Stomach (tissue), 8 donors: ENCODE measurements at regions not wholly inside any gene's neighbourhood (a gene's known extent, or its start where the extent isn't known, plus 50 kb on each side); places are given as distances from the start of the nearest gene placed in this dataset.

Source experiments
- DNase-seq, 2 donors: peaks; one replicate each; pipeline versions ENCODE4 v3.0.0 to v3.0.0-alpha.2; 2013 to 2019
- H3K27ac ChIP-seq, 5 donors: fragments of 200-600 bp in 4 of 5; sonication (generic) in 4 of 5; one replicate each; pipeline ENCODE4 v1.5.1; 2013 to 2019; ENCODE audit warnings: mild to moderate bottlenecking in 1 of 5, moderate library complexity in 1 of 5
- H3K27me3 ChIP-seq, 3 donors: fragments of 200-600 bp; sonication (generic); one replicate each; pipeline ENCODE4 v1.5.1; 2017 to 2019; ENCODE audit warnings: mixed run types in 1 of 3
- H3K36me3 ChIP-seq, 4 donors: fragments of 200-600 bp; sonication (generic); 1 replicate in 3 of 4; 2 replicates in 1 of 4; pipeline ENCODE4 v1.5.1; 2016 to 2019
- H3K4me1 ChIP-seq, 4 donors: fragments of 200-600 bp; sonication (generic); one replicate each; pipeline ENCODE4 v1.5.1; 2016 to 2019
- H3K4me3 ChIP-seq, 4 donors: fragments of 200-600 bp; sonication (generic) in 3 of 4; one replicate each; pipeline ENCODE4 v1.5.1; 2016 to 2019; ENCODE audit warnings: mild to moderate bottlenecking in 1 of 4
- H3K9me3 ChIP-seq, 4 donors: fragments of 200-600 bp; sonication (generic); one replicate each; pipeline ENCODE4 v1.5.1; 2016 to 2019
- CTCF ChIP-seq, 7 experiments: fragments of 450-650 bp in 4 of 7; fragments of 200-600 bp in 3 of 7; sonication (generic) in 3 of 7; IDR thresholded peaks; one replicate each; pipeline ENCODE4 v1.5.1; 2016 to 2019; ENCODE audit warnings: antibody characterized with exemption in 7 of 7, control low read depth in 2 of 7, mild to moderate bottlenecking in 1 of 7
- EP300 ChIP-seq: sonication (generic); formaldehyde crosslinking; IDR thresholded peaks from one replicate; pipeline ENCODE4 v1.6.1; 2017; ENCODE audit warnings: antibody characterized with exemption
- POLR2A ChIP-seq, 4 donors: fragments of 450-650 bp; IDR thresholded peaks; one replicate each; pipeline ENCODE4 v1.6.1; 2016; ENCODE audit warnings: antibody characterized with exemption in 4 of 4, control low read depth in 2 of 4, mild to moderate bottlenecking in 1 of 4, moderate library complexity in 1 of 4
- POLR2AphosphoS5 ChIP-seq, 3 donors: sonication (generic); formaldehyde crosslinking; IDR thresholded peaks; one replicate each; pipeline ENCODE4 v1.6.1; 2016; ENCODE audit warnings: antibody characterized with exemption in 3 of 3
- WGBS, 5 donors: extraction: QIAGEN DNeasy Blood & Tissue Kit in 3 of 5; methylation state at CpG; one replicate each; pipeline versions ENCODE4 v1.1.5 to v1.1.7; 2013 to 2018; 5-methylcytosine and 5-hydroxymethylcytosine counted together
- intact Hi-C: fragments of 100-400 bp; cut with DNase I; formaldehyde crosslinking; loops from one replicate; pipeline ENCODE4 v1.15.1; 2023; ENCODE audit warnings: low total_unique reads
- donor health status: healthy with polysubstance abuse.
- donor health status: Bipolar disorder and iron deficiency.
- donor health status: healthy.

DNA sequence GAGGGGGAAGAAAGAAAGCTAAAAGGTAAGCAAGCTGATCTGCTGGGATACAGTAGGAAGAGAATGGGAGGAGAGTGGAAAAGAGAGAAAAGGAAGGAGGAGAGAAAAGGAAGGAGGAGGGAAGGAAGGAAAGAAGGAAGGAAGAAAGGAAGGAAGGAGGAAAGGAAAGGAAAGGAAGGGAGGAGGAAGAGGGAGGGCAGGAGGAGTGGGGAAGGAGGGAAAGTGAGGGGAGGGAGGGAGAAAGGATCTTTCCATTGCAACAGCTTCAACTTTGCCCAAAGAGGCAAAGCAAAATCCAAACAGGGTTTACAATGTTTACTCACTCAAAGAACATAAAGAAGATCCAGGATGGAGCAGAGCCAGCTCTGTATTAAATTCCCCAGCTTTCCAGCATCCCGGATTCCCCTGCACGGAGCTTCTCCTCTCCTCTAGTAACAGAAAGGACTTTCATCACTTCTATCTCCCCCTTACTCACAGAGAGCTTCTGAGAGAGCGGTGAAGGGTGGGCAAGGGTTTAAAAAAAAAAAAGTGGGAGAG is 494.2 kb upstream of the PROK2 start:
- peak in 1 of 2 donors; percentile 65 for DNase-seq
- WGBS, 5 donors, result 55 to 71% (median 70%) methylated on average over 3 of the region's 3 CpGs
- intact Hi-C loops, result no loop called here
- Histone ChIP-seq H3K4me3 (no peak overlapping the region), H3K4me1 (peaks cover 9 to 25% (median 14%) of the 10 kb centered on the region in 4 donors), H3K27me3 (no peaks in the 10 kb centered on the region), H3K27ac (peak overlapping the region in 3 of 5 donors; percentile 1 to 64 (median 60)), H3K9me3 (peaks cover 0 to 11% (median 5%) of the 10 kb centered on the region in 4 donors), H3K36me3 (no peaks in the 10 kb centered on the region)
- TF ChIP-seq POLR2AphosphoS5 (IDR thresholded peaks at IDR 0.05) (no peak), EP300 (no peak), POLR2A (IDR thresholded peaks at IDR 0.05) (no peak), CTCF (IDR thresholded peaks at IDR 0.05) (no peak)

GRCh38 chr3:72278349-72279067 is 493.6 kb upstream of the PROK2 start:
- TF ChIP-seq CTCF (IDR thresholded peaks at IDR 0.05) (no peak), POLR2AphosphoS5 (IDR thresholded peaks at IDR 0.05) (no peak), EP300 (no peak), POLR2A (IDR thresholded peaks at IDR 0.05) (no peak)

DNA sequence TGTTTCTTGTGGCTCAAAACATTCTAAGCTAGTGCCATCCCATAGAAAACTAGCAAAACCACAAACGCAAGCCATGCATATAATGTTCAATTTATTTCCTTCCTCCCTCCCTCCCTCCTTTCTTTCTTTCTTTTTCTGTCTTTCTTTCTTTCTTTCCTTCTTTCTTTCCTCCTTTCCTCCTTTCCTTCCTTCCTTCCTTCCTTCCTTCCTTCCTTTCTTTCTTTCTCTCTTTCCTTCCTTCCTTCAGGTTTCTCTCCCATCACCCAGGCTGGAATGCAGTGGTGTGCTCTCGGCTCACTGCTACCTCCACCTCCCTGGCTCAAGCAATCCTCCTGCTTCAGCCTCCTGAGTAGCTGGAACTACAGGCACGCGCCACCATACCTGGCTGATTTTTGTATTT is 492.8 kb upstream of the PROK2 start:
- Histone ChIP-seq H3K4me3 (no peak overlapping the region), H3K36me3 (no peaks in the 10 kb centered on the region), H3K9me3 (peaks cover 0 to 3% (median under 1%) of the 10 kb centered on the region in 4 donors), H3K27me3 (no peaks in the 10 kb centered on the region), H3K4me1 (peaks cover 16 to 39% (median 24%) of the 10 kb centered on the region in 4 donors), H3K27ac (no peak overlapping the region)
- TF ChIP-seq POLR2AphosphoS5 (IDR thresholded peaks at IDR 0.05) (no peak), EP300 (no peak), CTCF (IDR thresholded peaks at IDR 0.05) (no peak), POLR2A (IDR thresholded peaks at IDR 0.05) (no peak)
- intact Hi-C loops, result no loop called here
- DNase-seq, result no peak
- WGBS, 5 donors, result 94 to 97% (median 95%) methylated on average over 4 of the region's 4 CpGs

More at GRCh38 chr3:72278349-72279067, 493.6 kb upstream of the PROK2 start:
- Histone ChIP-seq H3K4me3 (no peak overlapping the region), H3K27me3 (no peaks in the 10 kb centered on the region), H3K9me3 (peaks cover 0 to 11% (median 5%) of the 10 kb centered on the region in 4 donors), H3K27ac (peak overlapping the region in 1 of 5 donors; percentile 64), H3K36me3 (no peaks in the 10 kb centered on the region), H3K4me1 (peaks cover 15 to 31% (median 20%) of the 10 kb centered on the region in 4 donors)
- 58 to 87% (median 80%) methylated on average over 3 of the region's 3 CpGs for WGBS, 5 donors
- no peak for DNase-seq
- intact Hi-C loops, result no loop called here

- no peak overlapping the region for H3K4me3 ChIP-seq
- DNase-seq, result no peak
- 75 to 95% (median 90%) methylated on average over 3 of the region's 3 CpGs for WGBS, 5 donors
- H3K36me3 ChIP-seq, result no peaks in the 10 kb centered on the region
- no peak for TF ChIP-seq POLR2AphosphoS5 (IDR thresholded peaks at IDR 0.05)
- TF ChIP-seq CTCF (IDR thresholded peaks at IDR 0.05), result no peak
- TF ChIP-seq POLR2A (IDR thresholded peaks at IDR 0.05), result no peak
- TF ChIP-seq EP300, result no peak
- intact Hi-C loops, result no loop called here
- no peaks in the 10 kb centered on the region for H3K27me3 ChIP-seq
- H3K4me1 ChIP-seq, result peaks cover 16 to 40% (median 24%) of the 10 kb centered on the region in 4 donors
- H3K27ac ChIP-seq, result no peak overlapping the region
- H3K9me3 ChIP-seq, result no peaks in the 10 kb centered on the region
These were observed 491.9 kb upstream of the PROK2 start for GRCh38 chr3:72276806-72277205.
